ENCODE measurements at regions not wholly inside any gene's neighbourhood (a gene's known extent, or its start where the extent isn't known, plus 50 kb on each side); places are given as distances from the start of the nearest gene placed in this dataset.

DNA sequence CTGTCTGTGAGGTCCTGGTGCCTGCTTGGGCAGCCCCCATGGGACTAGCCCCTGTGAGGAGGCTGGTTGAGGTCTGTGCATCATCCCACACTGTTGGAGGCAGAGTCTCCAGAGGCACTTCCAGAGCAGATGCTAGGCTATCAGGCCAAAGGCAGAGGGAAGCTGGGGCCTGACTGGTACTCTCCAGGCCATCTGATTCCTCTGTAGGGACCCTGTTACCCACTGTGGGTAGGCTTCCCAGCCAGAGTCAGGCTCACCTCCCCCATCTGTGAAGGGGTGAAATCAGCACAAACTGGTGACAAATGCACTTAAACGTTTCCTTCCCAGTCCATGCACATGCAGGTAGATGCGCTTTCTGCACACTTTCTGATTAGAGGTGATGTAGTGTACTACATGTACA is 212.6 kb upstream of the TOPAZ1 start:
- TF ChIP-seq POLR2AphosphoS5 (IDR thresholded peaks at IDR 0.05; ENCODE audit: low read depth) (no peak), EZH2 (IDR thresholded peaks at IDR 0.05; ENCODE audit: low read depth, unreplicated experiment) (no peak), NANOG (IDR thresholded peaks at IDR 0.05; ENCODE audit: borderline replicate concordance) (no peak), CREB1 (CRISPR knock-in tag; IDR thresholded peaks at IDR 0.05; ENCODE audit: low read depth) (no peak)
- TF ChIP-seq, protein P1, sequence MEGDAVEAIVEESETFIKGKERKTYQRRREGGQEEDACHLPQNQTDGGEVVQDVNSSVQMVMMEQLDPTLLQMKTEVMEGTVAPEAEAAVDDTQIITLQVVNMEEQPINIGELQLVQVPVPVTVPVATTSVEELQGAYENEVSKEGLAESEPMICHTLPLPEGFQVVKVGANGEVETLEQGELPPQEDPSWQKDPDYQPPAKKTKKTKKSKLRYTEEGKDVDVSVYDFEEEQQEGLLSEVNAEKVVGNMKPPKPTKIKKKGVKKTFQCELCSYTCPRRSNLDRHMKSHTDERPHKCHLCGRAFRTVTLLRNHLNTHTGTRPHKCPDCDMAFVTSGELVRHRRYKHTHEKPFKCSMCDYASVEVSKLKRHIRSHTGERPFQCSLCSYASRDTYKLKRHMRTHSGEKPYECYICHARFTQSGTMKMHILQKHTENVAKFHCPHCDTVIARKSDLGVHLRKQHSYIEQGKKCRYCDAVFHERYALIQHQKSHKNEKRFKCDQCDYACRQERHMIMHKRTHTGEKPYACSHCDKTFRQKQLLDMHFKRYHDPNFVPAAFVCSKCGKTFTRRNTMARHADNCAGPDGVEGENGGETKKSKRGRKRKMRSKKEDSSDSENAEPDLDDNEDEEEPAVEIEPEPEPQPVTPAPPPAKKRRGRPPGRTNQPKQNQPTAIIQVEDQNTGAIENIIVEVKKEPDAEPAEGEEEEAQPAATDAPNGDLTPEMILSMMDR (conservative IDR thresholded peaks at IDR 0.05; ENCODE audit: low read depth in 2 of 2) = no peak
